Activated CD8-positive, alpha-beta memory T cell treated with anti-CD3 and anti-CD28 coated beads, Interleukin-2, amount 10 ng/mL, durations not matched to agents 7 days and 5 days (primary cell): ENCODE measurements at regions not wholly inside any gene's neighbourhood (a gene's known extent, or its start where the extent isn't known, plus 50 kb on each side); places are given as distances from the start of the nearest gene placed in this dataset.
A peak's percentile ranks its signal among the peaks of the same experiment; 100 is the strongest.
"Not testable (repeated sequence)": the region's sequence is repeated elsewhere in the genome, so short reads cannot be mapped to it uniquely, and the experiment has no call there.

Source experiments
- ATAC-seq: fragments of 150-1000 bp; cut with Tn5 transposase; one replicate; pipeline ENCODE4 v1.10.0; 2021; ENCODE audit warnings: moderate library complexity
- CTCF ChIA-PET: fragments of 350-600 bp; sonication (Branson Sonifier 250); formaldehyde crosslinking; loops from one replicate; lab custom pipeline; 2021; ENCODE audit warnings: antibody characterized with exemption; lab: Charles Lee
- DNase-seq: peaks from one replicate; pipeline ENCODE4 v3.0.0-alpha.2; 2020
- H3K27ac Mint-ChIP-seq: one replicate; pipeline ENCODE4 v1.8.0; 2021; ENCODE audit warnings: mild to moderate bottlenecking, mixed read lengths
- H3K27me3 Mint-ChIP-seq: one replicate; pipeline ENCODE4 v1.8.0; 2021; ENCODE audit warnings: mixed read lengths
- H3K36me3 Mint-ChIP-seq: one replicate; pipeline ENCODE4 v1.8.0; 2021; ENCODE audit warnings: mild to moderate bottlenecking, mixed read lengths
- H3K4me1 Mint-ChIP-seq: one replicate; pipeline ENCODE4 v1.8.0; 2021; ENCODE audit warnings: mixed read lengths
- H3K4me3 Mint-ChIP-seq: one replicate; pipeline ENCODE4 v1.8.0; 2021; ENCODE audit warnings: mild to moderate bottlenecking, moderate library complexity, mixed read lengths
- H3K9me3 Mint-ChIP-seq: one replicate; pipeline ENCODE4 v1.8.0; 2022; ENCODE audit warnings: low read depth, mixed read lengths

GRCh38 chr20:48339986-48340882, 487.6 kb downstream of the PREX1 start:
- Mint-ChIP-seq H3K27ac (no peak overlapping the region), H3K9me3 (no peaks in the 10 kb centered on the region), H3K4me1 (peaks cover 20% of the 10 kb centered on the region), H3K4me3 (no peak overlapping the region), H3K27me3 (peaks cover 56% of the 10 kb centered on the region), H3K36me3 (no peaks in the 10 kb centered on the region)
- CTCF ChIA-PET: no interaction called here
- ATAC-seq (peak; percentile 57), DNase-seq (peak; percentile 45)

- Mint-ChIP-seq H3K9me3 (no peaks in the 10 kb centered on the region), H3K27me3 (peaks cover 58% of the 10 kb centered on the region), H3K4me1 (peaks cover 20% of the 10 kb centered on the region), H3K4me3 (no peak overlapping the region), H3K27ac (no peak overlapping the region), H3K36me3 (no peaks in the 10 kb centered on the region)
- DNase-seq (no peak), ATAC-seq (no peak)
- CTCF ChIA-PET: no interaction called here
Measured at GRCh38 chr20:48339190-48339985, 488.4 kb downstream of the PREX1 start.

- no peaks in the 10 kb centered on the region for H3K9me3 Mint-ChIP-seq
- no peak for ATAC-seq
- H3K36me3 Mint-ChIP-seq: no peaks in the 10 kb centered on the region
- no peak overlapping the region for H3K4me3 Mint-ChIP-seq
- H3K27me3 Mint-ChIP-seq: peaks cover 55% of the 10 kb centered on the region
- no peak overlapping the region for H3K27ac Mint-ChIP-seq
- CTCF ChIA-PET: no interaction called here
- DNase-seq: no peak
- peaks cover 20% of the 10 kb centered on the region for H3K4me1 Mint-ChIP-seq
Measured at GRCh38 chr20:48338717-48339116, 489.1 kb downstream of the PREX1 start.

GRCh38 chr20:48336597-48336996, 491.2 kb downstream of the PREX1 start:
- Mint-ChIP-seq H3K27ac (no peak overlapping the region), H3K4me1 (peaks cover 20% of the 10 kb centered on the region), H3K27me3 (peaks cover 51% of the 10 kb centered on the region), H3K4me3 (no peak overlapping the region), H3K9me3 (no peaks in the 10 kb centered on the region), H3K36me3 (no peaks in the 10 kb centered on the region)
- DNase-seq (no peak), ATAC-seq (no peak)
- CTCF ChIA-PET: no interaction called here

GRCh38 chr20:48335308-48336050, 492.3 kb downstream of the PREX1 start:
- Mint-ChIP-seq H3K36me3 (no peaks in the 10 kb centered on the region), H3K27me3 (peaks cover 49% of the 10 kb centered on the region), H3K27ac (no peak overlapping the region), H3K4me3 (no peak overlapping the region), H3K9me3 (no peaks in the 10 kb centered on the region), H3K4me1 (peaks cover 12% of the 10 kb centered on the region)
- no peak for DNase-seq
- CTCF ChIA-PET: no interaction called here
- ATAC-seq: no peak

- H3K27ac Mint-ChIP-seq: no peak overlapping the region
- no peaks in the 10 kb centered on the region for H3K4me1 Mint-ChIP-seq
- ATAC-seq: no peak
- no peak overlapping the region for H3K4me3 Mint-ChIP-seq
- no peak for DNase-seq
- H3K9me3 Mint-ChIP-seq: no peaks in the 10 kb centered on the region
- no peaks in the 10 kb centered on the region for H3K36me3 Mint-ChIP-seq
- H3K27me3 Mint-ChIP-seq: peaks cover 46% of the 10 kb centered on the region
- CTCF ChIA-PET: no interaction called here
Measured at GRCh38 chr20:48333707-48334106, 494.1 kb downstream of the PREX1 start.

- H3K4me1 Mint-ChIP-seq: no peaks in the 10 kb centered on the region
- no peak for DNase-seq
- CTCF ChIA-PET: no interaction called here
- H3K36me3 Mint-ChIP-seq: no peaks in the 10 kb centered on the region
- no peak for ATAC-seq
- H3K27ac Mint-ChIP-seq: no peak overlapping the region
- H3K27me3 Mint-ChIP-seq: peaks cover 44% of the 10 kb centered on the region
- H3K9me3 Mint-ChIP-seq: no peaks in the 10 kb centered on the region
- H3K4me3 Mint-ChIP-seq: no peak overlapping the region
Measured at GRCh38 chr20:48332555-48332954, 495.2 kb downstream of the PREX1 start.

- Mint-ChIP-seq H3K27ac (no peak overlapping the region), H3K36me3 (no peaks in the 10 kb centered on the region), H3K4me1 (no peaks in the 10 kb centered on the region), H3K4me3 (no peak overlapping the region), H3K27me3 (peaks cover 39% of the 10 kb centered on the region), H3K9me3 (no peaks in the 10 kb centered on the region)
- CTCF ChIA-PET: no interaction called here
- ATAC-seq (no peak), DNase-seq (no peak)
Measured at GRCh38 chr20:48331518-48332286, 496.1 kb downstream of the PREX1 start.

- Mint-ChIP-seq H3K36me3 (no peaks in the 10 kb centered on the region), H3K27ac (no peak overlapping the region), H3K4me3 (no peak overlapping the region), H3K27me3 (peaks cover 26% of the 10 kb centered on the region), H3K4me1 (no peaks in the 10 kb centered on the region), H3K9me3 (no peaks in the 10 kb centered on the region)
- DNase-seq: no peak
- CTCF ChIA-PET: no interaction called here
- ATAC-seq: no peak
Measured at GRCh38 chr20:48329676-48330664, 497.8 kb downstream of the PREX1 start.

GRCh38 chr20:48329031-48329615, 498.7 kb downstream of the PREX1 start:
- Mint-ChIP-seq H3K27me3 (peaks cover 27% of the 10 kb centered on the region), H3K36me3 (no peaks in the 10 kb centered on the region), H3K4me1 (no peaks in the 10 kb centered on the region), H3K9me3 (no peaks in the 10 kb centered on the region), H3K4me3 (no peak overlapping the region), H3K27ac (no peak overlapping the region)
- CTCF ChIA-PET: no interaction called here
- DNase-seq (no peak), ATAC-seq (no peak)

GRCh38 chr20:48327848-48328247, 500.0 kb downstream of the PREX1 start:
- H3K4me1 Mint-ChIP-seq, H3K36me3 Mint-ChIP-seq, H3K4me3 Mint-ChIP-seq, DNase-seq, H3K27ac Mint-ChIP-seq, ATAC-seq, H3K9me3 Mint-ChIP-seq, CTCF ChIA-PET: not testable (repeated sequence)
- peaks cover 31% of the 10 kb centered on the region for H3K27me3 Mint-ChIP-seq

GRCh38 chr20:48326868-48327267, 500.9 kb downstream of the PREX1 start:
- H3K9me3 Mint-ChIP-seq: no peaks in the 10 kb centered on the region
- peaks cover 24% of the 10 kb centered on the region for H3K27me3 Mint-ChIP-seq
- no peak overlapping the region for H3K27ac Mint-ChIP-seq
- H3K4me1 Mint-ChIP-seq: no peaks in the 10 kb centered on the region
- no peaks in the 10 kb centered on the region for H3K36me3 Mint-ChIP-seq
- ATAC-seq: no peak
- CTCF ChIA-PET: no interaction called here
- no peak for DNase-seq
- H3K4me3 Mint-ChIP-seq: no peak overlapping the region
